OCI-LY7 (cell line): ENCODE measurements at regions not wholly inside any gene's neighbourhood (a gene's known extent, or its start where the extent isn't known, plus 50 kb on each side); places are given as distances from the start of the nearest gene placed in this dataset.

ENCODE experiments used
- EZH2phosphoT487 ChIP-seq: fragments of 200-600 bp; sonication (generic); IDR thresholded peaks from 2 replicates; pipeline ENCODE4 v1.6.1; 2018; ENCODE audit warnings: low read depth, borderline replicate concordance, mild to moderate bottlenecking, mixed run types, antibody characterized with exemption, low read length, moderate library complexity, mixed read lengths
- TF ChIP-seq, protein P1 (sequence below): fragments of 200-600 bp; sonication (generic); conservative IDR thresholded peaks from 2 replicates; pipeline ENCODE4 v1.5.1; 2014; ENCODE audit warnings: mild to moderate bottlenecking, antibody characterized with exemption, low read length, moderate library complexity, mixed read lengths

DNA sequence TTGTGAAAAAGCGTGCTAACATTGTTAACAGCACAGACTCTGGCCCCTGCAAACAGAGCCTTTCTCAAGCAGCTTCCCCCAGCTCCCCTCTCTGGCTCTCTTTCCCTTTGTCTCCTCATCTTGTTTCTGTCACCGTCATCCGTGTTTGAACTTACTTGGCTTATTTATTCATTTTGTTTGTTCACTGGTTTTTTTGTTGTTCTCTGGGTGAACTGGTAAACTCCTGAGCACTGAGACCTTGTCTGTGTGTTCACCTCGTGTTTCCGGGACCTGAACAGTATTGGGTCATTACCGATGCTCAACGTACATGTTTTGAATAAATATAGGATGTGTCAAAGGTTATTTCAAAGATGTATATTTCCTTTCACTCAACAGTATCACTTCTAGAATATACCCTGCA is 92.4 kb upstream of the USP29 start:
- TF ChIP-seq, protein P1, sequence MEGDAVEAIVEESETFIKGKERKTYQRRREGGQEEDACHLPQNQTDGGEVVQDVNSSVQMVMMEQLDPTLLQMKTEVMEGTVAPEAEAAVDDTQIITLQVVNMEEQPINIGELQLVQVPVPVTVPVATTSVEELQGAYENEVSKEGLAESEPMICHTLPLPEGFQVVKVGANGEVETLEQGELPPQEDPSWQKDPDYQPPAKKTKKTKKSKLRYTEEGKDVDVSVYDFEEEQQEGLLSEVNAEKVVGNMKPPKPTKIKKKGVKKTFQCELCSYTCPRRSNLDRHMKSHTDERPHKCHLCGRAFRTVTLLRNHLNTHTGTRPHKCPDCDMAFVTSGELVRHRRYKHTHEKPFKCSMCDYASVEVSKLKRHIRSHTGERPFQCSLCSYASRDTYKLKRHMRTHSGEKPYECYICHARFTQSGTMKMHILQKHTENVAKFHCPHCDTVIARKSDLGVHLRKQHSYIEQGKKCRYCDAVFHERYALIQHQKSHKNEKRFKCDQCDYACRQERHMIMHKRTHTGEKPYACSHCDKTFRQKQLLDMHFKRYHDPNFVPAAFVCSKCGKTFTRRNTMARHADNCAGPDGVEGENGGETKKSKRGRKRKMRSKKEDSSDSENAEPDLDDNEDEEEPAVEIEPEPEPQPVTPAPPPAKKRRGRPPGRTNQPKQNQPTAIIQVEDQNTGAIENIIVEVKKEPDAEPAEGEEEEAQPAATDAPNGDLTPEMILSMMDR = no peak
- TF ChIP-seq EZH2phosphoT487 = no peak
